GM13977 (cell line): ENCODE measurements at regions not wholly inside any gene's neighbourhood (a gene's known extent, or its start where the extent isn't known, plus 50 kb on each side); places are given as distances from the start of the nearest gene placed in this dataset.

Experiments used
- DNase-seq: peaks from one replicate; pipeline ENCODE4 v3.0.0; 2012; ENCODE audit warnings: low spot score
- CTCF ChIP-seq: IDR thresholded peaks from 2 replicates; pipeline ENCODE4 v1.5.1; 2012; ENCODE audit warnings: mild to moderate bottlenecking, control low read depth; ENCODE audit not compliant: insufficient read depth; ENCODE audit errors: extremely low read depth, missing control alignments
- in situ Hi-C: fragments of 300-500 bp; cut with MboI; formaldehyde crosslinking; loops from one replicate; pipeline ENCODE4 v1.12.0; 2022; ENCODE audit warnings: low sequenced_read_pairs, low pct_unique_long_range_greater_than_20kb, mixed read lengths, inconsistent platforms; ENCODE audit not compliant: unreplicated experiment

GRCh38 chr18:10015288-10015701 is 101.5 kb downstream of the VAPA start:
- DNase-seq, result no peak
- in situ Hi-C loops, result no loop called here
- no peak for TF ChIP-seq CTCF

- DNase-seq, result no peak
- in situ Hi-C loops, result no loop called here
- TF ChIP-seq CTCF, result peak; percentile 1
These were observed 102.4 kb downstream of the VAPA start for GRCh38 chr18:10015941-10016819.

- in situ Hi-C loops, result no loop called here
- DNase-seq, result no peak
These were observed 103.2 kb downstream of the VAPA start for GRCh38 chr18:10017043-10017442.

GRCh38 chr18:10018289-10018688 is 104.5 kb downstream of the VAPA start:
- in situ Hi-C loops, result no loop called here
- no peak for DNase-seq
- TF ChIP-seq CTCF, result no peak

More at GRCh38 chr18:10017043-10017442, 103.2 kb downstream of the VAPA start:
- TF ChIP-seq CTCF, result no peak

- no peak for TF ChIP-seq CTCF
- DNase-seq, result no peak
- in situ Hi-C loops, result no loop called here
These were observed 106.4 kb downstream of the VAPA start for GRCh38 chr18:10020171-10020570.

- no peak for TF ChIP-seq CTCF
- no peak for DNase-seq
- in situ Hi-C loops, result no loop called here
These were observed 108.5 kb downstream of the VAPA start for GRCh38 chr18:10022365-10022764.
